ENCODE measurements at regions not wholly inside any gene's neighbourhood (a gene's known extent, or its start where the extent isn't known, plus 50 kb on each side); places are given as distances from the start of the nearest gene placed in this dataset.

DNA sequence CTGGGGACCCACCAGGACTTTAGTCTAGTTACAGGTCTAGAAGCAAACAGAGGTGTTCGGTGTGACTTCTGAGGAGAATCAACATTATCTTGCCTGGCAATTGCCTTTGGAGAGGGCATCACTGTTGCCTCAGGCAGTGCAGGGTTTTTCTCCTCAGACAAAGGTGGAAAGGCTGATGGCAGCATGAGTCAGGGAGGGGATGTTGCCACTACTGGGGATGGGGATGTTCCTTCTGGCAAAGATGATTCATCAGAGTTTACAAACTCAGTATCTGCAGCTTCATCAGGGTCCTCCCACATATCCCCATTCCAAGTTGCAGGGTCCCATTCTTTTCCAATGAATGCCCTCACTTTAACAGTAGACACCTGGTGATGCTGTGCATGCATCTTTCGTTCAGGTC lies 91.3 kb upstream of the GALNTL6 start:
- Histone ChIP-seq H2AFZ (ENCODE audit: low read depth, low read length) (no peak overlapping the region), H3K36me3 (ENCODE audit: control insufficient read depth in 2 of 2, extremely low read depth in 1 of 2, insufficient read depth in 2 of 2, low read length in 2 of 2) (no peaks in the 10 kb centered on the region), H4K20me1 (replicated peaks; ENCODE audit: control insufficient read depth, extremely low read depth, insufficient read depth, low read length) (no peaks in the 10 kb centered on the region), H3K9ac (replicated peaks; ENCODE audit: extremely low read depth, insufficient read depth, low read length) (no peak overlapping the region), H3K27me3 (ENCODE audit: control insufficient read depth in 2 of 2, insufficient read depth in 2 of 2, low read length in 2 of 2) (no peaks in the 10 kb centered on the region), H3K4me1 (ENCODE audit: control insufficient read depth, extremely low read depth, insufficient read depth, low read length) (no peaks in the 10 kb centered on the region), H3K9me3 (replicated peaks; ENCODE audit: control insufficient read depth, insufficient read depth, low read length) (no peaks in the 10 kb centered on the region), H3K27ac (ENCODE audit: insufficient read depth, low read depth, low read length) (no peak overlapping the region), H3K4me3 (replicated peaks in 1 of 3; ENCODE audit: insufficient read depth in 1 of 3, low read depth in 1 of 3, low read length in 3 of 3) (no peak overlapping the region), H3K9me1 (replicated peaks; ENCODE audit: control insufficient read depth, extremely low read depth, insufficient read depth, low read length) (no peaks in the 10 kb centered on the region), H3K79me2 (ENCODE audit: control insufficient read depth, insufficient read depth, low read length) (no peaks in the 10 kb centered on the region), H3K4me2 (ENCODE audit: insufficient read depth, low read length) (no peak overlapping the region)
- DNase-seq (ENCODE audit: low read depth, low spot score) (no peak), FAIRE-seq (no peak)
- no TSS peak for BruUV-seq (replicated peaks)
- TF ChIP-seq FOS (IDR thresholded peaks at IDR 0.05; ENCODE audit: borderline replicate concordance, insufficient read depth, low read length): no peak
- TF ChIP-seq JUN (IDR thresholded peaks at IDR 0.05; ENCODE audit: borderline replicate concordance, insufficient read depth, insufficient read length, low read depth): no peak
- TF ChIP-seq, protein P1, sequence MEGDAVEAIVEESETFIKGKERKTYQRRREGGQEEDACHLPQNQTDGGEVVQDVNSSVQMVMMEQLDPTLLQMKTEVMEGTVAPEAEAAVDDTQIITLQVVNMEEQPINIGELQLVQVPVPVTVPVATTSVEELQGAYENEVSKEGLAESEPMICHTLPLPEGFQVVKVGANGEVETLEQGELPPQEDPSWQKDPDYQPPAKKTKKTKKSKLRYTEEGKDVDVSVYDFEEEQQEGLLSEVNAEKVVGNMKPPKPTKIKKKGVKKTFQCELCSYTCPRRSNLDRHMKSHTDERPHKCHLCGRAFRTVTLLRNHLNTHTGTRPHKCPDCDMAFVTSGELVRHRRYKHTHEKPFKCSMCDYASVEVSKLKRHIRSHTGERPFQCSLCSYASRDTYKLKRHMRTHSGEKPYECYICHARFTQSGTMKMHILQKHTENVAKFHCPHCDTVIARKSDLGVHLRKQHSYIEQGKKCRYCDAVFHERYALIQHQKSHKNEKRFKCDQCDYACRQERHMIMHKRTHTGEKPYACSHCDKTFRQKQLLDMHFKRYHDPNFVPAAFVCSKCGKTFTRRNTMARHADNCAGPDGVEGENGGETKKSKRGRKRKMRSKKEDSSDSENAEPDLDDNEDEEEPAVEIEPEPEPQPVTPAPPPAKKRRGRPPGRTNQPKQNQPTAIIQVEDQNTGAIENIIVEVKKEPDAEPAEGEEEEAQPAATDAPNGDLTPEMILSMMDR (IDR thresholded peaks at IDR 0.05; ENCODE audit: extremely low read depth in 1 of 2, insufficient read depth in 1 of 2, low read depth in 1 of 2, low read length in 2 of 2): no peak
- no peak for TF ChIP-seq EZH2 (IDR thresholded peaks at IDR 0.05; ENCODE audit: borderline replicate concordance, low read depth, low read length, severe bottlenecking)
- TF ChIP-seq, protein P2, sequence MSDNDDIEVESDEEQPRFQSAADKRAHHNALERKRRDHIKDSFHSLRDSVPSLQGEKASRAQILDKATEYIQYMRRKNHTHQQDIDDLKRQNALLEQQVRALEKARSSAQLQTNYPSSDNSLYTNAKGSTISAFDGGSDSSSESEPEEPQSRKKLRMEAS (IDR thresholded peaks at IDR 0.05; ENCODE audit: insufficient read depth, insufficient read length): no peak
- no peak for TF ChIP-seq POLR2AphosphoS5 (IDR thresholded peaks at IDR 0.05; ENCODE audit: insufficient read depth, low read depth, low read length)
- TF ChIP-seq MYC (IDR thresholded peaks at IDR 0.05; ENCODE audit: low read depth, low read length): no peak
- POLR2A ChIA-PET: no interaction called here
- CTCF ChIA-PET: no interaction called here
- intact Hi-C loops (cut with micrococcal nuclease): no loop called here
- dilution Hi-C loops (cut with MboI; ENCODE audit: extremely low pct_ligation_motif_present, low sequenced_read_pairs): no loop called here
